AG20443 (cell line): ENCODE measurements at regions not wholly inside any gene's neighbourhood (a gene's known extent, or its start where the extent isn't known, plus 50 kb on each side); places are given as distances from the start of the nearest gene placed in this dataset.

Experiments used
- DNase-seq: peaks from one replicate; pipeline ENCODE4 v3.0.0; 2012; ENCODE audit warnings: low spot score, mixed read lengths

GRCh38 chr5:2149195-2149539, 266.4 kb upstream of the IRX4 start:
- no peak for DNase-seq

DNA sequence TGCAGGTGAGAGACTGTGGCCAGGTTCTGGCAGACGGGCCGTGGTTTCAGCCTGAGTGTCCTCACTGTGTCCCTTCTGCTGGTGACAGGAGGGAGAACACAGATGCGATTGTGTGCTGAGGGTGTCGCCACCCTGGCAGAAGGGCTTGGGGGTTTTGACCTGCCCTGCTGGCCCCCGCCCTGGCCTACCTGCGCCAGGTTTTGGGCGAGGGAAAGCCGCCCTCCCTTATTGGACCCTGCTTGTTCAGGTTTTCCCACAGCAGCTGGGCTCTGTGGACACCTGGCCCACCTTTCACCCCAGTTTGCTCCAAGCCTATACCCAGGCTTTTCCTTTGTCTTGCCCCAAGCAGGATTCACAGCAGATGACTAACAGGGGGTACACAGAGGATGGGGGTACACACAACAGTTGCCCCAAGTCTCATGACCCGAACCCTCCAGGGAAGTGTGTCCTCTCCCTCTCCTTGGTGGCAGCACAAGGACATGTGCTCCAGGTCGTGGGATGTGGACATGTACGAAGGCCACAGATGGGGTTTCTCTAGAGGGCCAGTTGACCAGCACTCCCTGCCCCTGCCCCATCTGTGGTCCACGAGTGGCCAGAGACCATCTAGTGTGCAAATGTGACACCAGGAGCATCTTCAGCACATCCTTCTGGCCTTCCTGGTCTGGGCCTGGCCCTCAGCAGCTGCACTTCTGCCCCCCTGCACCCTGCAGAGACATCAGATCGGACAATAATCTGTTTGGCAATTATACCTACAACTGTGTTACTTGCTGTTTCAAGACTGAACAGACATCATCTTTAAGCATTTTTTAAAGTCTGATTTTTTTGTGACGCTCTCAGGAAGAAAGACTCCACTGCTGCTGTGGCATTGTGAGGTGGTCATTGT, 265.8 kb upstream of the IRX4 start:
- DNase-seq, result no peak

GRCh38 chr5:2147504-2148311, 265.0 kb upstream of the IRX4 start:
- DNase-seq, result no peak

DNA sequence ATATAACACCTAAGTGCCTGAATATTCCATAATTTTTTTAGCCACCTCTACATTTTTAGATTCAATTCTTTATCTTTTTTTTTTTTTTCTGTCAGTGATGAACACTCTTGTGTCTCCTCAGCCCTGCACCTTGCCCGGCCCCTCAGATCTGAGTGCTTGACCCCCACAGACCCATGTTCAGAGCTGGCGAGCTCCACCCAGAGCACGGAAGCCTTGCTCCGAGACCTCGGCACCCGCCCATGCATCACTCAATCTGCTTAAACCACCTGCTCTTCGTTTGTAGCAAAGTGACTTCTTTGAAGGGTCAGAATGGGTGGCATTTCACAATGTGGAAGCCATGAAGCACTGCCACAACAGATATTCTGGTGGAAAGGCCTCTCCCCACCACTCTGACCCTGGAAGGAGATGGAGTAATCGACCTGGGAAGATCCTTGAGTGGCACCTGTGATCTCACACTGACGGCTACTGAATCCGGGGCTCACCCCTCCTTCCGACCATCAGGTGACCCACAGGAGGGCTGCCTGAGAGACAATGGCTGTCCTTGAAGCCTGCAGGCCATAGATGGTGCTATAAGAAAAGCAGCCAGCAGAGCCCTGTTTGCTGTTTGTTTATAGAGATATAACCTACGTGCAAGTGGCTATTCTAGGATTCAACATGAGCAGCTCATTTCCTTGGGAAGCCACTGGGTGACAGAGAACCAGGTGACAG, 261.1 kb upstream of the IRX4 start:
- DNase-seq, result no peak

DNA sequence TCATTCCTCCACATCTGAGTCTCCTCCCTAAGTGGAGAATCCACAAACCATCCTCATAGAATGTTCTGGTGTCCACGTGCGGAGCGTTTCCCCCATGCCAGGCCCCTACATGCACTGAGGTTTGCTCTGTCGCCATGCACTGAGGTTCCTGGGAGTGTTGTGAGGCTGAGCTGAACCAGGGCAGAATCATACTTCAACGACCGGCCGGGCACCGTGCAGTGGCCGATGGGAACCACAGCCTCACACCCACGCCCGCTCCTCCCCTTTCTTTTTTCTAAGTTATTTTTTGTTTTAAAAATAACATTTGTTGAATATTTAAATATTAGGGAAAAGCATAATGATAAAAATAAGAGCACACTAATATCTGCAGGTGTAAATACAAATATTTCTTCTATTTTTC, 260.4 kb upstream of the IRX4 start:
- DNase-seq, result no peak

- DNase-seq, result no peak
Observed at GRCh38 chr5:2142456-2142954, 259.8 kb upstream of the IRX4 start.

- no peak for DNase-seq
Observed at GRCh38 chr5:2141254-2142000, 258.7 kb upstream of the IRX4 start.

- no peak for DNase-seq
Observed at GRCh38 chr5:2140501-2141175, 257.9 kb upstream of the IRX4 start.

- no peak for DNase-seq
Observed at GRCh38 chr5:2139478-2139877, 256.8 kb upstream of the IRX4 start.

DNA sequence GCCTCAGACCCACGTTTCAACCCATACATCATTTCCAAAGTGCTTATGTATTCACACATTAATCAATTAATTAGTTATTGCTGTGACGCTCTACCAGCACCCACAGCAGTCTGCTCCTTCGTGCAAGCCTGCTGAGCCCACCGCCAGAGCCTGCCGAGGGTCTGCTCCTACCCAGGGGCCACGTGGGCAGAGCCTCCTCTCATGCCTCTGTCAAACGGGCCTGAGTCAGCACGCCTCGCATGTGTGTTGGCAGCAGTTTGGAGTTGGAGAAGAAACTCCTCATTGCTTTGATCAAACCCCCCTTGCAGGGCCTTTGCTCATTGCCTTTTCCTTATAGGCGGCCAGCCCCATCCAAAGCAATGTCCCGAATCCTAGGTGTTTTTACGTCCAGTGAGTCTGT, 256.2 kb upstream of the IRX4 start:
- no peak for DNase-seq

DNA sequence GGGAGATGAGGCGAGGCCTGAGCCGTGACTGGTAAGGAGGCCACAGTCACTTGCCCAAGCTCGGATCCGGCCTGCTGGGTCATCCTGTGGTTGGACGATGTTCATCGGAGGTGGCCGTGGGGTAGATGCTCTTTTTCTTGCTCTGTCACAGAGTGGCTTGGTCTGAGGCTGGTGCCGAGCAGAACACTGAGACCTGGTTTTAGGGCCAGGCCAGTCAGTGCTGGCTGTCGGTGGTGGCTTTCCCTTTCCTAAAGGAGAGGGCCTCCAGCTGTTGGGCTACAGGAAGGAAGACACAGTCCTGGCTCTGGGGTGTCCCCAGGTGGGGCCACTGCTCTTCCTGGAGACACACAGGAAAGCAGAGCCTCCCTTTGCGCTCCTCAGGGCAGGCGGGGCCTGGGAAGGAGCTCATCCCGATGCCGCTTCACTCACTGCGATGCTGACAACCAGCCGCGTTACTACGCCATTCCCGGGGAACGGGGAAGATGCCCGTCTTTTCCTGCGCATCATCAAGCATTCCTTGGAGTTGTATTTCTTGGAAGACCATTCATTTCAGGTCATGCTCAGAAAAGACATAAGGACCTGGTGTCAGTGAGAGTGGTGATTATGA, 254.8 kb upstream of the IRX4 start:
- no peak for DNase-seq

DNA sequence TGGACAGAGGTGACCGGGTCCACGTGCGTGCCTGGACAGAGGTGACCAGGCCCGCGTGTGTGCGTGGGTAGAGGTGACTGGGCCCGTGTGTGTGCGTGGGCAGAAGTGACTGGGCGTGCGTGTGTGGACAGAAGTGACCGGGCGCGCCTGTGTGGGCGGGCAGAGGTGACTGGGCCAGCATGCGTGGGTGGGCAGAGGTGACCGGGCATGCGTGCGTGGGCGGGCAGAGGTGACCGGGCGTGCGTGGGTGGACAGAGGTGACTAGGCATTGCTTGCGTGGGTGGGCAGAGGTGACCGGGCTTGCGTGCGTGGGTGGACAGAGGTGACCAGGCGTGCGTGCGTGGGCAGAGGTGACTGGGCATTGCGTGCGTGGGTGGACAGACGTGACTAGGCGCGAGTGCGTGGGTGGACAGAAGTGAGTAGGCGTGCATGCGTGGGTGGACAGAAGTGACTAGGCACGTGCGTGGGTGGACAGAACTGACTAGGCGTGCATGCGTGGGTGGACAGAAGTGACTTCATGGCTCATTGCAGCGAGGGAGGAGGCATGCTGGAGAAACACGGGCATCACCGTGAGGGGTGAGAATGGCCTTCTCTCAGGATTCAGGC, 254.1 kb upstream of the IRX4 start:
- DNase-seq, result no peak

- no peak for DNase-seq
Observed at GRCh38 chr5:2135833-2136232, 253.1 kb upstream of the IRX4 start.

- no peak for DNase-seq
Observed at GRCh38 chr5:2135354-2135753, 252.6 kb upstream of the IRX4 start.

DNA sequence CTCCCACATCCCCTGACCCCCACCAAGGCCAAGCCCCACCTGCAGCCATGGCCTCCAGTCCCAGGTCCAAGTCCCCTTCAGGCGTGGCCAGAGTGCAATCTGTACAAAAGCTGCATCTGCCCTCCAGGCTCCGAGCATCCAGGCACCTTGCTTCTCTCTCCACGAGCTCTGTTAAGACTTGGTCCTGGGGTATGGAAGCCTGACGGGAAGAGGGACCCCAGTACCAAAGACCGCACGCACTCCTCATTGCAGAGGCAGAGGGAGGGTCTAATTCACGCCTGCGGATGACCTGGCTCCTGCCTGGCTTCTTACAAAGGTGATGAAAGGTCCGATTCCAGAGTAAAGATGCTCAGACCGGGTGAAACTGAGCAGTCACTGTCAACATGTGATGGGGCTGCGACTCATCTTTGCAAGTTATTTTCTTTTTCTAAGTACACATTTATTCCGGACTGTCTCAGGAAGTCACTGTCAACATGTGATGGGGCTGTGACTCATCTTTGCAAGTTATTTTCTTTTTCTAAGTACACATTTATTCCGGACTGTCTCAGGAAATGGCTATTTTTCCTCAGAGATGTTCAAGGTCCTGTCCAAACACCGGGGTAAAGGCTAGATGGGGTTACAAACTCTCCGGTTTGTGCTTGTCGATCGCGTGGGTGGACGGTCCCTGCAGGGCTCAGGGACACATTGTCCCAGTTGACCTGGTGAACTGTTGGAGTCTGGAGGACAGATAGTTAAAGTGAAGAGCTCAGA, 252.0 kb upstream of the IRX4 start:
- no peak for DNase-seq

DNA sequence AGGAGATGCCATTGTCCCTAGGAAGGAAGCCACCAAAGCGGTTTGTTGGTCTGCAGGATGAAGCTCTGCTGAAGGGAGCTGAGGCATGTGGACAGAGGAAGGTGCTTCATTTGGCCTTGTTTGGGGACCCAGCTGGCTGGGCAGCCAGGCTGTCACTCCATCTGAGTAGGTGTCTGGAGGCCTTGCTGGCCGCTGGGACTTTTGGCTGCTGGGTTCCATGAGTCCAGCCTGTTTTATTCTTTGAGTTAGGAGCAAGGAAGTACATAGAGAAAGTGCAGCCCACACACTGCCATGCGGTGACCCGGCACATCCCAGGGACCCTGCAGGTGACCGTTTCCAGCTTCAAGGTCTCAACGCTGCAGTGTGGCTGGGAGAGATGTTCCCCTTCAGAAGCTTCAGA, 251.2 kb upstream of the IRX4 start:
- no peak for DNase-seq

- DNase-seq, result no peak
Observed at GRCh38 chr5:2133080-2133479, 250.4 kb upstream of the IRX4 start.

- DNase-seq, result no peak
Observed at GRCh38 chr5:2132497-2132847, 249.7 kb upstream of the IRX4 start.

DNA sequence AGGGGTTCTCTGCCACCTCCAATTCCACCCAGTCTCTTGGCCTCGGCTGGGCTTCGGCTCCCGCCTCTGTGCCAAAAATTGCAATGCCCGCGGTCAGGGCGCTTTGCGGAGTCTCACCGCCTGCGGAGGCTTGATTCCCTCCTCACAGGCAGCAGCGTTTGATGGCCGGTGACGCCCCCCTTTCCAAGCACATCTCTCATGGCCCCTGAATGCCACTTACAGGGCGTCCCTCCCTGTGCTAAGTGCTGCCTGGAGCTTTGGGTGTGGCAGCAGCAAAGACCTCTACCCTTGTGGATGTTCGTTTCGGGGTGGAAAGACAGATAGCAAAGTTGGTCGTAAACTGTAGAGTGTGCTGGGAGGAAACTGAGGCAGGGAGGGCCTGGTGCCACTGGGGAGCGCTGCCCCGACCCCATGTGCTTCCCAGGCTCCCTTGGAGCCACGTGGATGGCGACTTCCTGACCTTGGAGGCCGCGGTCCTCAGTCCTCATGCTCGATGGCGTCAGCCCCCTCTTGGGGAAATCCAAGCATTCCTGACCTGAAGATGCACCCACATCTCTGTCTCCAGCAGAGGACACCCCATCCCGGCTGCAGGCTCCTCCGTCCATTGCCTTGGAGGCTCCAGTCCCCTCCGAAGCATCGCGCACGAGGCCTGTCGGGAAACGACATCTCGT, 249.2 kb upstream of the IRX4 start:
- DNase-seq, result no peak
